C4-2B (cell line): ENCODE measurements at regions not wholly inside any gene's neighbourhood (a gene's known extent, or its start where the extent isn't known, plus 50 kb on each side); places are given as distances from the start of the nearest gene placed in this dataset.
A peak's percentile ranks its signal among the peaks of the same experiment; 100 is the strongest.

Experiments used
- H3K27ac ChIP-seq: fragments of 450-650 bp; 2 replicates; pipeline ENCODE4 v1.5.1; 2017
- ZFX ChIP-seq: fragments of 450-650 bp; IDR thresholded peaks from 2 replicates; pipeline ENCODE4 v1.6.1; 2017
- TF ChIP-seq, protein P1 (sequence below): fragments of 450-650 bp; conservative IDR thresholded peaks from 2 replicates; pipeline ENCODE4 v1.5.1; 2017; ENCODE audit warnings: mild to moderate bottlenecking

DNA sequence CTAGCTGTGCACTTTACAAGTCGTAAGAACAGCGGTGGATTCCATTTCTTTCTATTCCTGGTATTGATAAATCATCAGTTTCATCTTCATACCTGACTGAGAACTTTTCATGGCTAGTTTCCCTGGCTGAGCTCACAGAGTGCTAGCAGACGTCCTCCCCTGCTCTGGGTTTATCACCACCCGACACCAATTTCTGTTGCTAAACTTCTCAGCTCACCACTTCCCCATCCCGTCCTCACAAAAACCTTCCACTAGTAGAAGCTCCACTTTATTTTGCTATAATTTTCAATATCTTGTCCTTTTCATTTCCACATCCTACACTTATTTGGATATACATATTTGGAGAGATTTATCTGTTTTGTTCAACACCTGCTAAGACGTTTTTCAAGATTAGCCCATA lies 869.4 kb upstream of the FRG1 start:
- H3K27ac ChIP-seq = no peak overlapping the region
- no peak for TF ChIP-seq ZFX

DNA sequence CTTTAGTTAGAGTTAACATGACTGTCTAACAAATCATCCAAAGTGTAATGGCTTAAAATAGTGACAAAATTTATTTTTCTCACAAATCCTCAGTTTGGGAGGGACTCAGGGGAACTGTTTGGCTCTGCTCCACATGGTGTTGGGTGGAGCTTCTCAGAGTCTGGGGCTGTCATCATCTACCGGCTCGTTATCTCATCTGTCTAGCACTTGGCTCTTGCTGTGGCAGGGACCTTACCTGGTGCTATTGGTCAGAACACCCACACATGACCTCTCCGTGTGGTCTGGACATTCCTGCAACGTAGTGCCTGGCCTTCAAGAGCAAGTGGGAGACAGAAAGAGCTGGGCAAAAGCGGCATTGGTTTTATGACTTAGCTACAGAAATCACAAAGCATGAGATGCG lies 866.9 kb upstream of the FRG1 start:
- no peak overlapping the region for H3K27ac ChIP-seq
- no peak for TF ChIP-seq ZFX
- TF ChIP-seq, protein P1, sequence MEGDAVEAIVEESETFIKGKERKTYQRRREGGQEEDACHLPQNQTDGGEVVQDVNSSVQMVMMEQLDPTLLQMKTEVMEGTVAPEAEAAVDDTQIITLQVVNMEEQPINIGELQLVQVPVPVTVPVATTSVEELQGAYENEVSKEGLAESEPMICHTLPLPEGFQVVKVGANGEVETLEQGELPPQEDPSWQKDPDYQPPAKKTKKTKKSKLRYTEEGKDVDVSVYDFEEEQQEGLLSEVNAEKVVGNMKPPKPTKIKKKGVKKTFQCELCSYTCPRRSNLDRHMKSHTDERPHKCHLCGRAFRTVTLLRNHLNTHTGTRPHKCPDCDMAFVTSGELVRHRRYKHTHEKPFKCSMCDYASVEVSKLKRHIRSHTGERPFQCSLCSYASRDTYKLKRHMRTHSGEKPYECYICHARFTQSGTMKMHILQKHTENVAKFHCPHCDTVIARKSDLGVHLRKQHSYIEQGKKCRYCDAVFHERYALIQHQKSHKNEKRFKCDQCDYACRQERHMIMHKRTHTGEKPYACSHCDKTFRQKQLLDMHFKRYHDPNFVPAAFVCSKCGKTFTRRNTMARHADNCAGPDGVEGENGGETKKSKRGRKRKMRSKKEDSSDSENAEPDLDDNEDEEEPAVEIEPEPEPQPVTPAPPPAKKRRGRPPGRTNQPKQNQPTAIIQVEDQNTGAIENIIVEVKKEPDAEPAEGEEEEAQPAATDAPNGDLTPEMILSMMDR = no peak

DNA sequence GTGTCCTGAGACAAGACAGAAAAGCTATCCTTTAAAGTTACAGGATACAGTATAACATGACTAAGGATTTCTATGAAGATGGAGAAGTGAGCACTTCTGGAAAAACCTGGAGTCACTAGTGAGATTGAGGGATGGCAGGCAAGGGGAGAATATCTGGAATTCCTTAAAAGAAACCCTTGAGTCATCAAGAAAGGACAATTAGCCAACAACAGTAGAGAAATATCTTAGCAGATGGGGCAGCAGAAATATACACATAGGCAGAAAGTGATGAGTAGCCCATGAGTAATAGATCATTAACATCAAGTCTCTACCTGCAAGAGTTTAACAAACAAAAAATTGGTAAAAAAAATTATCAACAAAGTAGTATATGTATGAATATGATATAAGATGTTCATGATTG lies 858.8 kb upstream of the FRG1 start:
- TF ChIP-seq, protein P1 = no peak
- no peak for TF ChIP-seq ZFX
- H3K27ac ChIP-seq = no peak overlapping the region

DNA sequence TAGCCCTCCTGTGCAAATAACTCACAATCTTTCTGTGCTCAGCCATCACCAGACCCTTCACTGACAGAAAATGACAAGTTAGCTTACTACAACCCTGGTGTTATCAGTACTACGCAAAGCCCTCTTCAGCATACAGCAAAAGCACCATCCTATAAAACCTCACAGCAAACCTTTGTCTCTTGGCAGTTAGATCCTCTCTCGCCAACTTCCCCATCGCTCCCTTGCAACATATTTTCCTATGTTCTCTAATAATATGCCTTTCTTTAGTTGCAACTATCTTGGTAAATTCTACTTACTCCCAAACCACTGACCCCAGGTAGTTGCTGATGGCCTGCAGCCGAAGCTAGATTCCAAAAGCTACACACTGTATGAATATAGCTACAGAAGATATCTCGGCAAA lies 856.9 kb upstream of the FRG1 start:
- TF ChIP-seq, protein P1 = no peak
- no peak for TF ChIP-seq ZFX
- H3K27ac ChIP-seq = no peak overlapping the region

DNA sequence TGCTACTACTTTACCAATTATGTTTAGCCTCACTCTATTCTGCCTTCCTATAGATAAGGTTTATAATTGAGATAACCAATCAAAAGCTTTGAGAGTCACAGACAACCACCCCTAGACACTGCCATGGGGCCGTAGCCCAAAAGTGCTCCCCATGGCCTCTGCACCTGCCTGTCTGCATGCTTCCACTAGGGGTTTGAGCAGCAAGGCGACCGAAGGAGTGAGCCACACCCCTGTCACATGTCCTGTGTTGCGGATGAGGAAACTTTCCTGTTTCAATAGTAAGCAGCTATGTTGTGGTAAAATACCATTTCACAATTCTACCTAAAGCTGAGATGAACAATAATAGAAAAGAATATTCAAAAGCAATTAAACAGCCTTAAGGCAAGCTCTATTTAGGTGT lies 856.0 kb upstream of the FRG1 start:
- no peak overlapping the region for H3K27ac ChIP-seq
- TF ChIP-seq ZFX = no peak
- TF ChIP-seq, protein P1 = no peak; the same call in 1 of the 2 replicates

DNA sequence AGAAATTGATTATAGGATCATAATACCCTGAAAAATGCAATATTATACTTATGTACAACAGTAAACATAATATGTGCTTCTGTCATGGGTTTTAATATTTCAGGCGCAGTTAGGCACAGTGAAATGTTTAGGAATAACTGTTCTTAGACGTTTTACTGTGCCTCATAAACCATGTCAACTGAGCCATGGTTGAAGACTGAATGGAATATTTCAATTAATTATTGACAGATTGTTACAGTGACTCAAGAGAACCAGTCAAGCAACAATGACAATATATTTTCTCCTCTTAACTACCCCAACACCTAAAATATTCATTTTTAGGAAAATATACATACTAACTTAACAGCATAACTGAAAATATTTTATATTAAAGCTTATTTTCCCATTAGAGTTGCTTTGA lies 852.7 kb upstream of the FRG1 start:
- H3K27ac ChIP-seq = no peak overlapping the region
- TF ChIP-seq, protein P1 = no peak

DNA sequence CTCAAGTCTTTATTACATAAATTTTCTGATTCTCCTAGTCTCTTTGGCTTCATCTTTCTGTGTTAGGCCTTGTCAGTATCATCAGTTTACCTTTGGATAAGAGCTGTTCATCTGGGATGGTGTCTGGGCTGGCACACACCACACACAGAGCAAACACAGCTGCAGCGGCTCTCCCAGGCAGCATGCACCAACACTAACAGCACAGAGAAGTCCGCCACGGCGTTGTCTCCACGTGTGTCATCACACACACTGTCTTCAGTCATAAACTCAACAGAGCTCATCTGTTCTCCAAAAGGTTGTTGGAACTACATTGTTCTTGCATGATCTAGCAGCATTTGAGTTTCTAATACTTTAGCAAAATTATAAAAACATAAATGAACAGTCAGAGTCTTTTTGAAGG lies 851.9 kb upstream of the FRG1 start:
- H3K27ac ChIP-seq = no peak overlapping the region
- TF ChIP-seq ZFX = no peak
- TF ChIP-seq, protein P1 = no peak

DNA sequence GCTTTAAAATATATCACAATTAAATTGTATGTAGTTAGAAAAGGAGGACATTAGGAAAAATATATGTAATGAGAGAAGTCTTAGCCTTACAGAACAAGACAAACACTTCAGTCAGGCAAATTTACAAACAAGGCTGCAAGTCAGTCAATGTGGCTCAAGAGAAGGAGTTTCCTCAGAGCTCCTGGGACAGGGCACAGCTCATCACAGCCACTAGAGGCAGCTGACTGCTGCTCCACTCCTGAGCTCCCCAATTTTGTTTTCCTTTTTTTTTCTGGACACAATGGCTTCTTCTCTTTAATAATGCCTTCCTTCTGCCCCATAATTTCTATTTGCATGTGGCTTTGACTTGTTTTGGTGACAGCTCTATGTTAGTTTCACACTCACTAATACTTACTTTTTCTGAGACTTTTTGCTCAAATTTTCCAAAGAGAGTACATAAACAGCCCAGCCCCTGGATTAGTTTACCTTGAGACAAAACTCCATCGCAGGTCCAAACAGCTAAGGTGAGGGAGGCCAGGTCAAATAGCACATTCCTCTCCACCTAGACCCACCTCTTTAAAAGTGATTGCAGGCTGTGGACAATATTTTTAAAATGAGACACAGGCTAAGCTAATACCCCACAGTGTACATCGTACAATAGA lies 850.4 kb upstream of the FRG1 start:
- no peak for TF ChIP-seq ZFX
- TF ChIP-seq, protein P1 = peak; percentile 63
- no peak overlapping the region for H3K27ac ChIP-seq
